GM19455 (cell line): ENCODE measurements at regions not wholly inside any gene's neighbourhood (a gene's known extent, or its start where the extent isn't known, plus 50 kb on each side); places are given as distances from the start of the nearest gene placed in this dataset.
"Not testable (repeated sequence)": the region's sequence is repeated elsewhere in the genome, so short reads cannot be mapped to it uniquely, and the experiment has no call there.

ENCODE experiments used
- ATAC-seq: cut with Tn5 transposase; IDR thresholded peaks from one replicate; pipeline ENCODE4 v1.9.1; 2021; ENCODE audit not compliant: unreplicated experiment

GRCh38 chrX:117689956-117690355, 426.7 kb downstream of the KLHL13 start:
- ATAC-seq = no peak

GRCh38 chrX:117680286-117680685, 436.3 kb downstream of the KLHL13 start:
- ATAC-seq = no peak

GRCh38 chrX:117653396-117653795, 463.2 kb downstream of the KLHL13 start:
- ATAC-seq = no peak

- ATAC-seq = no peak
Measured at GRCh38 chrX:117645639-117646038, 471.0 kb downstream of the KLHL13 start.

- ATAC-seq = no peak
Measured at GRCh38 chrX:117641913-117642656, 474.5 kb downstream of the KLHL13 start.

- no peak for ATAC-seq
Measured at GRCh38 chrX:117636826-117637225, 479.8 kb downstream of the KLHL13 start.

GRCh38 chrX:117633277-117633676, 483.3 kb downstream of the KLHL13 start:
- ATAC-seq = no peak

- no peak for ATAC-seq
Measured at GRCh38 chrX:117628381-117628780, 488.2 kb downstream of the KLHL13 start.

- no peak for ATAC-seq
Measured at GRCh38 chrX:117610806-117611205, 505.8 kb downstream of the KLHL13 start.

- no peak for ATAC-seq
Measured at GRCh38 chrX:117610049-117610448, 506.6 kb downstream of the KLHL13 start.

GRCh38 chrX:117607561-117607960, 509.0 kb downstream of the KLHL13 start:
- ATAC-seq = no peak

- ATAC-seq = not testable (repeated sequence)
Measured at GRCh38 chrX:117606101-117606500, 510.5 kb downstream of the KLHL13 start.

GRCh38 chrX:117570160-117570559, 546.5 kb downstream of the KLHL13 start:
- ATAC-seq = no peak

GRCh38 chrX:117568238-117568637, 548.4 kb downstream of the KLHL13 start:
- ATAC-seq = no peak

- ATAC-seq = no peak
Measured at GRCh38 chrX:117543885-117544284, 572.7 kb downstream of the KLHL13 start.

GRCh38 chrX:117539090-117539418, 577.6 kb downstream of the KLHL13 start:
- no peak for ATAC-seq

- ATAC-seq = no peak
Measured at GRCh38 chrX:117538178-117539089, 578.2 kb downstream of the KLHL13 start.

GRCh38 chrX:117532339-117532738, 584.3 kb downstream of the KLHL13 start:
- no peak for ATAC-seq

- no peak for ATAC-seq
Measured at GRCh38 chrX:117522725-117523700, 593.6 kb downstream of the KLHL13 start.

GRCh38 chrX:117517994-117518393, 598.6 kb downstream of the KLHL13 start:
- no peak for ATAC-seq

- ATAC-seq = no peak
Measured at GRCh38 chrX:117511379-117511778, 605.2 kb downstream of the KLHL13 start.
